ENCODE measurements at regions not wholly inside any gene's neighbourhood (a gene's known extent, or its start where the extent isn't known, plus 50 kb on each side); places are given as distances from the start of the nearest gene placed in this dataset.

- POLR2A ChIA-PET: no interaction called here
- DNase-seq (no peak), ATAC-seq (no peak)
- Mint-ChIP-seq H3K4me1 (ENCODE audit: low read depth) (no peaks in the 10 kb centered on the region), H3K27ac (no peak overlapping the region), H3K27me3 (no peaks in the 10 kb centered on the region), H3K9me3 (no peaks in the 10 kb centered on the region), H3K4me3 (no peak overlapping the region), H3K36me3 (ENCODE audit: low read depth) (no peaks in the 10 kb centered on the region)
- TF ChIP-seq CTCF (IDR thresholded peaks at IDR 0.05): no peak
- intact Hi-C loops (cut with micrococcal nuclease): no loop called here
- CTCF ChIA-PET: interaction anchor here (0.9 kb wide), 1 partner anchor 146 kb away, joined by 3 read pairs; no protein-coding TSS in a partner anchor
Observed at GRCh38 chr12:127526925-127527324, 740.0 kb upstream of the TMEM132C start.

GRCh38 chr12:127528551-127528950, 738.4 kb upstream of the TMEM132C start:
- no peak for DNase-seq
- H3K4me3 Mint-ChIP-seq: no peak overlapping the region
- H3K27me3 Mint-ChIP-seq: no peaks in the 10 kb centered on the region
- H3K4me1 Mint-ChIP-seq (ENCODE audit: low read depth): no peaks in the 10 kb centered on the region
- intact Hi-C loops (cut with micrococcal nuclease): no loop called here
- ATAC-seq: no peak
- no peak overlapping the region for H3K27ac Mint-ChIP-seq
- H3K9me3 Mint-ChIP-seq: no peaks in the 10 kb centered on the region
- CTCF ChIA-PET: no interaction called here
- POLR2A ChIA-PET: no interaction called here
- TF ChIP-seq CTCF (IDR thresholded peaks at IDR 0.05): no peak
- H3K36me3 Mint-ChIP-seq (ENCODE audit: low read depth): no peaks in the 10 kb centered on the region

GRCh38 chr12:127531542-127531941, 735.4 kb upstream of the TMEM132C start:
- DNase-seq (no peak), ATAC-seq (no peak)
- no peak for TF ChIP-seq CTCF (IDR thresholded peaks at IDR 0.05)
- intact Hi-C loops (cut with micrococcal nuclease): no loop called here
- POLR2A ChIA-PET: no interaction called here
- CTCF ChIA-PET: no interaction called here
- no peaks in the 10 kb centered on the region for H3K4me1 Mint-ChIP-seq (ENCODE audit: low read depth)
- H3K4me3 Mint-ChIP-seq: no peak overlapping the region
- peaks cover 9% of the 10 kb centered on the region for H3K9me3 Mint-ChIP-seq
- no peak overlapping the region for H3K27ac Mint-ChIP-seq
- H3K36me3 Mint-ChIP-seq (ENCODE audit: low read depth): no peaks in the 10 kb centered on the region
- no peaks in the 10 kb centered on the region for H3K27me3 Mint-ChIP-seq

GRCh38 chr12:127533353-127533752, 733.6 kb upstream of the TMEM132C start:
- H3K27ac Mint-ChIP-seq: no peak overlapping the region
- ATAC-seq (no peak), DNase-seq (no peak)
- ChIA-PET CTCF (no interaction called here), POLR2A (no interaction called here)
- TF ChIP-seq CTCF (IDR thresholded peaks at IDR 0.05): no peak
- H3K9me3 Mint-ChIP-seq: peaks cover 9% of the 10 kb centered on the region
- H3K36me3 Mint-ChIP-seq (ENCODE audit: low read depth): no peaks in the 10 kb centered on the region
- intact Hi-C loops (cut with micrococcal nuclease): no loop called here
- no peak overlapping the region for H3K4me3 Mint-ChIP-seq
- H3K4me1 Mint-ChIP-seq (ENCODE audit: low read depth): no peaks in the 10 kb centered on the region
- no peaks in the 10 kb centered on the region for H3K27me3 Mint-ChIP-seq

GRCh38 chr12:127536833-127537428, 730.0 kb upstream of the TMEM132C start:
- intact Hi-C loops (cut with micrococcal nuclease): no loop called here
- no peak for TF ChIP-seq CTCF (IDR thresholded peaks at IDR 0.05)
- Mint-ChIP-seq H3K9me3 (peaks cover 9% of the 10 kb centered on the region), H3K4me3 (no peak overlapping the region), H3K36me3 (ENCODE audit: low read depth) (no peaks in the 10 kb centered on the region), H3K27me3 (no peaks in the 10 kb centered on the region), H3K4me1 (ENCODE audit: low read depth) (no peaks in the 10 kb centered on the region), H3K27ac (no peak overlapping the region)
- ATAC-seq (no peak), DNase-seq (no peak)
- ChIA-PET POLR2A (no interaction called here), CTCF (no interaction called here)
